MM.1S (cell line): ENCODE measurements at regions not wholly inside any gene's neighbourhood (a gene's known extent, or its start where the extent isn't known, plus 50 kb on each side); places are given as distances from the start of the nearest gene placed in this dataset.
"Not testable (repeated sequence)": the region's sequence is repeated elsewhere in the genome, so short reads cannot be mapped to it uniquely, and the experiment has no call there.

Source experiments
- CTCF ChIP-seq: fragments of 300-600 bp; sonication (generic); IDR thresholded peaks from 2 replicates; pipeline ENCODE4 v1.5.1; 2016; ENCODE audit warnings: antibody characterized with exemption, low read length, mixed read lengths
- EZH2 ChIP-seq: fragments of 300-600 bp; sonication (generic); optimal IDR thresholded peaks from 2 replicates; pipeline ENCODE3; 2017; ENCODE audit warnings: low read depth, mild to moderate bottlenecking, antibody characterized with exemption, low read length, mixed read lengths

- TF ChIP-seq CTCF, EZH2: not testable (repeated sequence)
Measured at GRCh38 chr22:11822326-11822725, 3705.7 kb upstream of the OR11H1 start.
